ENCODE measurements at regions not wholly inside any gene's neighbourhood (a gene's known extent, or its start where the extent isn't known, plus 50 kb on each side); places are given as distances from the start of the nearest gene placed in this dataset.

- DNase-seq (ENCODE audit: low read depth in 2 of 2): no peak
- TF ChIP-seq, protein P1, sequence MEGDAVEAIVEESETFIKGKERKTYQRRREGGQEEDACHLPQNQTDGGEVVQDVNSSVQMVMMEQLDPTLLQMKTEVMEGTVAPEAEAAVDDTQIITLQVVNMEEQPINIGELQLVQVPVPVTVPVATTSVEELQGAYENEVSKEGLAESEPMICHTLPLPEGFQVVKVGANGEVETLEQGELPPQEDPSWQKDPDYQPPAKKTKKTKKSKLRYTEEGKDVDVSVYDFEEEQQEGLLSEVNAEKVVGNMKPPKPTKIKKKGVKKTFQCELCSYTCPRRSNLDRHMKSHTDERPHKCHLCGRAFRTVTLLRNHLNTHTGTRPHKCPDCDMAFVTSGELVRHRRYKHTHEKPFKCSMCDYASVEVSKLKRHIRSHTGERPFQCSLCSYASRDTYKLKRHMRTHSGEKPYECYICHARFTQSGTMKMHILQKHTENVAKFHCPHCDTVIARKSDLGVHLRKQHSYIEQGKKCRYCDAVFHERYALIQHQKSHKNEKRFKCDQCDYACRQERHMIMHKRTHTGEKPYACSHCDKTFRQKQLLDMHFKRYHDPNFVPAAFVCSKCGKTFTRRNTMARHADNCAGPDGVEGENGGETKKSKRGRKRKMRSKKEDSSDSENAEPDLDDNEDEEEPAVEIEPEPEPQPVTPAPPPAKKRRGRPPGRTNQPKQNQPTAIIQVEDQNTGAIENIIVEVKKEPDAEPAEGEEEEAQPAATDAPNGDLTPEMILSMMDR (IDR thresholded peaks at IDR 0.05; ENCODE audit: low read depth, low read length): no peak
- H3K4me3 ChIP-seq (replicated peaks in 1 of 2; ENCODE audit: low read depth in 2 of 2, low read length in 2 of 2): no peak overlapping the region
These were observed 921.9 kb upstream of the CELF4 start for GRCh38 chr18:38487521-38487920.

DNA sequence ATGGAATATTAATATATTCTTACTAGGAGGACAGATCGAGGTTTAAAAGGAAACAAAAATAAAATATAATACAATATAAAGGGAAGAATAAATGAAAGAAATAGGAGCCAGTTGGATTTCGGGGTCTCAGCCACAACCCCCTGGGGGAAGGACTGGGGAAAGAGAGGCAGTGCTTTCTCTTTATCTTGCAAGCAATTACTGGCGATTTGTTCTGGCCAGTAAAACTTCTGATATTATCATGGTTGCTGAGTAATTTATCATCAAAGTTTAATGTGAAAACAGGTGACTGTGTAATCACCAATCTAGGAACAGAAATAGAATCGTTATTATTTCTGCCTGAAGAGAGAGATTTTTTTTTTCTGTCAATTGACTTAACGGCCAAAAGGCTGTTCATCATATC lies 917.7 kb upstream of the CELF4 start:
- no peak overlapping the region for H3K4me3 ChIP-seq (replicated peaks in 1 of 2; ENCODE audit: low read depth in 2 of 2, low read length in 2 of 2)
- DNase-seq (ENCODE audit: low read depth in 2 of 2): no peak
- TF ChIP-seq, protein P1 (IDR thresholded peaks at IDR 0.05; ENCODE audit: low read depth, low read length): no peak

GRCh38 chr18:38481576-38481975 lies 916.0 kb upstream of the CELF4 start:
- no peak for DNase-seq (ENCODE audit: low read depth in 2 of 2)
- TF ChIP-seq, protein P1 (IDR thresholded peaks at IDR 0.05; ENCODE audit: low read depth, low read length): no peak
- no peak overlapping the region for H3K4me3 ChIP-seq (replicated peaks in 1 of 2; ENCODE audit: low read depth in 2 of 2, low read length in 2 of 2)

- TF ChIP-seq, protein P1 (IDR thresholded peaks at IDR 0.05; ENCODE audit: low read depth, low read length): no peak
- DNase-seq (ENCODE audit: low read depth in 2 of 2): no peak
- no peak overlapping the region for H3K4me3 ChIP-seq (replicated peaks in 1 of 2; ENCODE audit: low read depth in 2 of 2, low read length in 2 of 2)
These were observed 910.1 kb upstream of the CELF4 start for GRCh38 chr18:38475686-38476085.

- no peak for DNase-seq (ENCODE audit: low read depth in 2 of 2)
- no peak overlapping the region for H3K4me3 ChIP-seq (replicated peaks in 1 of 2; ENCODE audit: low read depth in 2 of 2, low read length in 2 of 2)
- TF ChIP-seq, protein P1 (IDR thresholded peaks at IDR 0.05; ENCODE audit: low read depth, low read length): no peak
These were observed 907.9 kb upstream of the CELF4 start for GRCh38 chr18:38473535-38473934.

- no peak for DNase-seq (ENCODE audit: low read depth in 2 of 2)
- TF ChIP-seq, protein P1 (IDR thresholded peaks at IDR 0.05; ENCODE audit: low read depth, low read length): no peak
These were observed 904.8 kb upstream of the CELF4 start for GRCh38 chr18:38470421-38470820.

GRCh38 chr18:38466426-38466825 lies 900.8 kb upstream of the CELF4 start:
- DNase-seq (ENCODE audit: low read depth in 2 of 2): no peak
- H3K4me3 ChIP-seq (replicated peaks in 1 of 2; ENCODE audit: low read depth in 2 of 2, low read length in 2 of 2): no peak overlapping the region
- TF ChIP-seq, protein P1 (IDR thresholded peaks at IDR 0.05; ENCODE audit: low read depth, low read length): no peak

More at GRCh38 chr18:38470421-38470820, 904.8 kb upstream of the CELF4 start:
- no peak overlapping the region for H3K4me3 ChIP-seq (replicated peaks in 1 of 2; ENCODE audit: low read depth in 2 of 2, low read length in 2 of 2)
